Esophagus muscularis mucosa (tissue), 4 donors: ENCODE measurements at regions not wholly inside any gene's neighbourhood (a gene's known extent, or its start where the extent isn't known, plus 50 kb on each side); places are given as distances from the start of the nearest gene placed in this dataset.

Experiments used
- DNase-seq: peaks from one replicate; pipeline ENCODE4 v3.0.0-alpha.2; 2017; ENCODE audit errors: extremely low spot score
- H3K27ac ChIP-seq, 4 donors: fragments of 200-600 bp; sonication (generic); replicated peaks in 1 of 4; 1 replicate in 3 of 4; 2 replicates in 1 of 4; pipeline ENCODE4 v1.5.1; 2016 to 2019; ENCODE audit warnings: mild to moderate bottlenecking in 1 of 4
- H3K27me3 ChIP-seq, 4 donors: fragments of 200-600 bp; sonication (generic); one replicate each; pipeline versions ENCODE4 v1.5.1 to v1.6.0; 2016 to 2019
- H3K36me3 ChIP-seq, 4 donors: fragments of 200-600 bp; sonication (generic); one replicate each; pipeline ENCODE4 v1.5.1; 2016 to 2019
- H3K4me1 ChIP-seq, 4 donors: fragments of 200-600 bp; sonication (generic); one replicate each; pipeline ENCODE4 v1.5.1; 2016 to 2019
- H3K4me3 ChIP-seq, 4 donors: fragments of 200-600 bp; sonication (generic); 1 replicate in 2 of 4; 2 replicates in 2 of 4; pipeline ENCODE4 v1.5.1; 2016 to 2019; ENCODE audit warnings: mild to moderate bottlenecking in 4 of 4, moderate library complexity in 1 of 4
- H3K9me3 ChIP-seq, 4 donors: fragments of 200-600 bp; sonication (generic); 1 replicate in 3 of 4; 2 replicates in 1 of 4; pipeline ENCODE4 v1.5.1; 2016 to 2019
- EP300 ChIP-seq: sonication (generic); formaldehyde crosslinking; IDR thresholded peaks from one replicate; pipeline ENCODE4 v1.6.1; 2017; ENCODE audit warnings: antibody characterized with exemption
- POLR2A ChIP-seq: fragments of 450-650 bp; IDR thresholded peaks from one replicate; pipeline ENCODE4 v1.6.1; 2017; ENCODE audit warnings: antibody characterized with exemption, moderate library complexity, mild to moderate bottlenecking, low read depth
- POLR2AphosphoS5 ChIP-seq, 2 donors: sonication (generic); formaldehyde crosslinking; IDR thresholded peaks; one replicate each; pipeline ENCODE4 v1.6.1; 2017; ENCODE audit warnings: antibody characterized with exemption in 2 of 2
- WGBS: methylation state at CpG from one replicate; pipeline ENCODE4 v1.1.5; 2018; 5-methylcytosine and 5-hydroxymethylcytosine counted together
- intact Hi-C: fragments of 100-400 bp; cut with DNase I; formaldehyde crosslinking; loops from one replicate; pipeline ENCODE4 v1.15.1; 2023
- TF ChIP-seq, protein P1 (sequence below), 3 experiments: fragments of 200-600 bp in 2 of 3; fragments of 450-650 bp in 1 of 3; sonication (generic) in 2 of 3; IDR thresholded peaks; one replicate each; pipeline ENCODE4 v1.5.1; 2017 to 2019; ENCODE audit warnings: antibody characterized with exemption in 3 of 3, mild to moderate bottlenecking in 2 of 3, moderate library complexity in 1 of 3

- intact Hi-C loops, result no loop called here
- Histone ChIP-seq H3K36me3 (no peaks in the 10 kb centered on the region), H3K27me3 (peaks cover 0 to 100% (median 73%) of the 10 kb centered on the region in 4 donors), H3K9me3 (peaks cover 0 to 5% (median 0%) of the 10 kb centered on the region in 4 donors), H3K4me1 (peaks cover 0 to 19% (median 3%) of the 10 kb centered on the region in 4 donors), H3K4me3 (no peak overlapping the region), H3K27ac (no peak overlapping the region)
- TF ChIP-seq EP300 (no peak), POLR2A (no peak), POLR2AphosphoS5 (IDR thresholded peaks at IDR 0.05) (no peak)
- TF ChIP-seq, protein P1, sequence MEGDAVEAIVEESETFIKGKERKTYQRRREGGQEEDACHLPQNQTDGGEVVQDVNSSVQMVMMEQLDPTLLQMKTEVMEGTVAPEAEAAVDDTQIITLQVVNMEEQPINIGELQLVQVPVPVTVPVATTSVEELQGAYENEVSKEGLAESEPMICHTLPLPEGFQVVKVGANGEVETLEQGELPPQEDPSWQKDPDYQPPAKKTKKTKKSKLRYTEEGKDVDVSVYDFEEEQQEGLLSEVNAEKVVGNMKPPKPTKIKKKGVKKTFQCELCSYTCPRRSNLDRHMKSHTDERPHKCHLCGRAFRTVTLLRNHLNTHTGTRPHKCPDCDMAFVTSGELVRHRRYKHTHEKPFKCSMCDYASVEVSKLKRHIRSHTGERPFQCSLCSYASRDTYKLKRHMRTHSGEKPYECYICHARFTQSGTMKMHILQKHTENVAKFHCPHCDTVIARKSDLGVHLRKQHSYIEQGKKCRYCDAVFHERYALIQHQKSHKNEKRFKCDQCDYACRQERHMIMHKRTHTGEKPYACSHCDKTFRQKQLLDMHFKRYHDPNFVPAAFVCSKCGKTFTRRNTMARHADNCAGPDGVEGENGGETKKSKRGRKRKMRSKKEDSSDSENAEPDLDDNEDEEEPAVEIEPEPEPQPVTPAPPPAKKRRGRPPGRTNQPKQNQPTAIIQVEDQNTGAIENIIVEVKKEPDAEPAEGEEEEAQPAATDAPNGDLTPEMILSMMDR (IDR thresholded peaks at IDR 0.05), result no peak
- DNase-seq, result peak; percentile 66
- 8% methylated on average over 17 of the region's 20 CpGs for WGBS
Observed at GRCh38 chr6:28769626-28770402, 154.0 kb downstream of the TRIM27 start.

- Histone ChIP-seq H3K27ac (no peak overlapping the region), H3K4me3 (no peak overlapping the region), H3K36me3 (no peaks in the 10 kb centered on the region), H3K9me3 (no peaks in the 10 kb centered on the region), H3K4me1 (peaks cover 0 to 9% (median 3%) of the 10 kb centered on the region in 4 donors), H3K27me3 (peaks cover 0 to 100% (median 78%) of the 10 kb centered on the region in 4 donors)
- intact Hi-C loops, result no loop called here
- WGBS, result 35% methylated on average over 12 of the region's 14 CpGs
- no peak for TF ChIP-seq EP300
- TF ChIP-seq, protein P1 (IDR thresholded peaks at IDR 0.05), result no peak
- TF ChIP-seq POLR2AphosphoS5 (IDR thresholded peaks at IDR 0.05), result no peak
- no peak for TF ChIP-seq POLR2A
- no peak for DNase-seq
Observed at GRCh38 chr6:28770732-28771131, 153.1 kb downstream of the TRIM27 start.

DNA sequence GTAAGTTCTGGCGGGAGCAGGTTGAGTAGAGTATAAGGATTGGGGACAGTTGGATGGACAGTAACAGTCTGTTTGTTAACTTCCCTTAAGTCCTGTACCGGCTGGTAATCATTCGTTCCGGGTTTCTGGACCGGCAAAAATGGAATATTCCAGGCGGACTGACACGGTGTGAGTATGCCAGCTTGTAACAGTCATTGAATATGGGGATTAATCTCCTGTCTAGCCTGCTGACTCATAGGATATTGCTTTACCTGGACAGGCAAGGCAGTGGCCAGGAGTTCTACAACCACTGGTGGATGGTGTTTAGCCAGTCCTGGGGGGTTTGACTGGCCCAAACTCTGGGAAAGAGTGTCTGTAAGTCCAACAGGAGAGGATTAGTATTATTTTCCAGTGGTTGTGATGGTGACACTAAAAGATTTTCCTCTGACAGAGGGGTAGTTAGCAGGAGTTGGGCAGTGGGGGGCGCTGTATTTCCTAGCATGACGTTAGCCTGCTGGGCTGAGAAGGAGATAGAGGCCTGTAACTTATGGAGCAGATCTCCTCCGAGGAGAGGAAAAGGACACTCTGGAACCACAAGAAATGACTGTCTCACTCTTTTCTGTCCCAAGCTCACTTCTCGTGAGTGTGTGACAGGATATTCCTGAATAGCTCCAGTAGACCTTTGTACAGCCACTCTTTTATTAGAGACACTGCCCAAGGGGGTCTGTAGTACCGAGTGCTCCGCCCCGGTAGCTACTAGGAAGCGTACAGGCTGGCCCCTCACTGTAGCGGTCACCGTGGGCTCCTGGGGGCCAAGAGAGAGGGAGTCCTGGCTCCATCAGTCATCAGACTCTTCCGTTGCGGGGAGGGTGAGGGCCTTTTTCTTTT is 152.2 kb downstream of the TRIM27 start:
- no peaks in the 10 kb centered on the region for H3K9me3 ChIP-seq
- peaks cover 0 to 8% (median 3%) of the 10 kb centered on the region in 4 donors for H3K4me1 ChIP-seq
- H3K27ac ChIP-seq, result no peak overlapping the region
- DNase-seq, result peak; percentile 79
- TF ChIP-seq POLR2A (no peak), EP300 (no peak), POLR2AphosphoS5 (IDR thresholded peaks at IDR 0.05) (no peak)
- TF ChIP-seq, protein P1 (IDR thresholded peaks at IDR 0.05), result no peak
- WGBS, result 18% methylated on average over 19 of the region's 19 CpGs
- H3K36me3 ChIP-seq, result no peaks in the 10 kb centered on the region
- intact Hi-C loops, result no loop called here
- H3K4me3 ChIP-seq, result no peak overlapping the region
- H3K27me3 ChIP-seq, result peaks cover 0 to 100% (median 79%) of the 10 kb centered on the region in 4 donors

- Histone ChIP-seq H3K4me3 (no peak overlapping the region), H3K4me1 (peaks cover 0 to 8% (median 3%) of the 10 kb centered on the region in 4 donors), H3K9me3 (no peaks in the 10 kb centered on the region), H3K27me3 (peaks cover 0 to 100% (median 81%) of the 10 kb centered on the region in 4 donors), H3K27ac (no peak overlapping the region), H3K36me3 (no peaks in the 10 kb centered on the region)
- 8% methylated on average over 32 of the region's 32 CpGs for WGBS
- no peak for TF ChIP-seq POLR2AphosphoS5 (IDR thresholded peaks at IDR 0.05)
- TF ChIP-seq POLR2A, result no peak
- TF ChIP-seq EP300, result no peak
- TF ChIP-seq, protein P1 (IDR thresholded peaks at IDR 0.05), result no peak
- DNase-seq, result peak; percentile 77
- intact Hi-C loops, result no loop called here
Observed at GRCh38 chr6:28772480-28773381, 151.1 kb downstream of the TRIM27 start.
